Naive thymus-derived CD4-positive, alpha-beta T cell (primary cell): ENCODE measurements at regions not wholly inside any gene's neighbourhood (a gene's known extent, or its start where the extent isn't known, plus 50 kb on each side); places are given as distances from the start of the nearest gene placed in this dataset.

Experiments
- ATAC-seq: fragments of 150-1000 bp; cut with Tn5 transposase; 2 replicates; pipeline ENCODE4 v1.10.0; 2021; ENCODE audit warnings: mild to moderate bottlenecking, moderate library complexity
- CTCF ChIA-PET: fragments of 350-600 bp; sonication (Branson Sonifier 250); formaldehyde crosslinking; loops from one replicate; lab custom pipeline; 2021; ENCODE audit warnings: antibody characterized with exemption; lab: Charles Lee
- POLR2A ChIA-PET: fragments of 350-600 bp; sonication (Branson Sonifier 250); formaldehyde crosslinking; loops from one replicate; lab custom pipeline; 2021; ENCODE audit warnings: antibody characterized with exemption, inconsistent platforms; lab: Charles Lee
- DNase-seq, 9 donors: peaks; one replicate each; pipeline versions ENCODE4 v3.0.0 to v3.0.0-alpha.2; 2020 to 2022; ENCODE audit warnings: mixed read lengths in 1 of 9
- H3K27ac ChIP-seq: one replicate; pipeline ENCODE4 v1.7.0; 2013; ENCODE audit warnings: mild to moderate bottlenecking, low read depth, low read length, moderate library complexity
- H3K27me3 ChIP-seq, 2 donors: one replicate each; pipeline ENCODE4 v1.7.0; 2013; ENCODE audit warnings: low read length in 2 of 2, mild to moderate bottlenecking in 2 of 2, moderate library complexity in 2 of 2; ENCODE audit not compliant: control insufficient read depth in 2 of 2, insufficient read depth in 2 of 2
- H3K36me3 ChIP-seq, 3 experiments: 1 replicate in 2 of 3; 2 replicates in 1 of 3; pipeline ENCODE4 v1.7.0; 2013; ENCODE audit warnings: low read length in 3 of 3, mild to moderate bottlenecking in 3 of 3, moderate library complexity in 1 of 3; ENCODE audit not compliant: insufficient read depth in 3 of 3, control insufficient read depth in 2 of 3
- H3K4me1 ChIP-seq, 2 donors: one replicate each; pipeline ENCODE4 v1.7.0; 2013; ENCODE audit warnings: low read length in 2 of 2, mild to moderate bottlenecking in 2 of 2, moderate library complexity in 1 of 2; ENCODE audit not compliant: control insufficient read depth in 2 of 2, insufficient read depth in 2 of 2
- H3K4me3 ChIP-seq: 2 replicates; pipeline ENCODE4 v1.7.0; 2013; ENCODE audit warnings: mild to moderate bottlenecking, low read length
- H3K9me3 ChIP-seq, 3 experiments: 1 replicate in 2 of 3; 2 replicates in 1 of 3; pipeline ENCODE4 v1.7.0; 2013; ENCODE audit warnings: low read length in 3 of 3; ENCODE audit not compliant: control insufficient read depth in 2 of 3
- H3K27ac Mint-ChIP-seq, 9 donors: one replicate each; pipeline ENCODE4 v1.8.0; 2020 to 2022; ENCODE audit warnings: mixed read lengths in 9 of 9, mild to moderate bottlenecking in 8 of 9, moderate library complexity in 5 of 9, inconsistent platforms in 2 of 9
- H3K27me3 Mint-ChIP-seq, 5 donors: one replicate each; pipeline ENCODE4 v1.8.0; 2021 to 2022; ENCODE audit warnings: mixed read lengths in 5 of 5, mild to moderate bottlenecking in 1 of 5
- H3K36me3 Mint-ChIP-seq, 5 donors: one replicate each; pipeline ENCODE4 v1.8.0; 2020 to 2022; ENCODE audit warnings: mixed read lengths in 5 of 5, mild to moderate bottlenecking in 3 of 5, inconsistent platforms in 1 of 5
- H3K4me1 Mint-ChIP-seq, 7 donors: one replicate each; pipeline ENCODE4 v1.8.0; 2020 to 2022; ENCODE audit warnings: mixed read lengths in 7 of 7, mild to moderate bottlenecking in 3 of 7, inconsistent platforms in 1 of 7
- H3K4me3 Mint-ChIP-seq, 10 donors: one replicate each; pipeline ENCODE4 v1.8.0; 2020 to 2022; ENCODE audit warnings: mild to moderate bottlenecking in 10 of 10, mixed read lengths in 10 of 10, moderate library complexity in 6 of 10, inconsistent platforms in 2 of 10
- H3K9me3 Mint-ChIP-seq, 11 donors: one replicate each; pipeline ENCODE4 v1.8.0; 2020 to 2022; ENCODE audit warnings: mixed read lengths in 11 of 11, mild to moderate bottlenecking in 4 of 11, inconsistent platforms in 1 of 11, moderate library complexity in 1 of 11
- intact Hi-C, 2 donors: fragments of 100-400 bp; cut with micrococcal nuclease; formaldehyde crosslinking; loops; one replicate each; pipeline ENCODE4 v1.15.1; 2023

DNA sequence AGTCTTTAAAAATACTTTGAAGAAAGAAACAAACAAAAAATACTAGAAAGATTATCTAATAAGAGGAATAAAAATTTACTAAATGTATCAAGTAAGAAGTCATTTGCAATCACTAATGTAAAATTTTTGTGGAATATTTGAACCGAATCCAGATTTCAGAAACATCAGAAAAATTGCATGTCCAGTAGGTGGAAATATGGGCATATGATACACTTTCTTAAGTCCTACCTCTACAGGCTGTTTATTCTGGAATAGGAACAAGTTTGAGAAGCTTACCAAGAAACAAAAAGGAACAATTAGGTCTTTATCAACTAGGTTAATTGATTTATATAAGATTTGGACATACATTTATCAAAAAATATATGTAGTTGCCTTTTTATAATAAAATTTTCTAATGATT is 292.9 kb upstream of the ROBO1 start:
- intact Hi-C loops: no loop called here
- no peaks in the 10 kb centered on the region for H3K36me3 Mint-ChIP-seq
- Histone ChIP-seq H3K9me3 (no peaks in the 10 kb centered on the region), H3K36me3 (no peaks in the 10 kb centered on the region), H3K27ac (no peak overlapping the region), H3K27me3 (no peaks in the 10 kb centered on the region), H3K4me1 (no peaks in the 10 kb centered on the region), H3K4me3 (no peak overlapping the region)
- H3K4me3 Mint-ChIP-seq: no peak overlapping the region
- H3K27me3 Mint-ChIP-seq: no peaks in the 10 kb centered on the region
- POLR2A ChIA-PET: no interaction called here
- DNase-seq (no peak), ATAC-seq (no peak)
- no peak overlapping the region for H3K27ac Mint-ChIP-seq
- CTCF ChIA-PET: no interaction called here
- H3K9me3 Mint-ChIP-seq: peaks cover 0 to 36% (median 8%) of the 10 kb centered on the region in 11 donors
- no peaks in the 10 kb centered on the region for H3K4me1 Mint-ChIP-seq

DNA sequence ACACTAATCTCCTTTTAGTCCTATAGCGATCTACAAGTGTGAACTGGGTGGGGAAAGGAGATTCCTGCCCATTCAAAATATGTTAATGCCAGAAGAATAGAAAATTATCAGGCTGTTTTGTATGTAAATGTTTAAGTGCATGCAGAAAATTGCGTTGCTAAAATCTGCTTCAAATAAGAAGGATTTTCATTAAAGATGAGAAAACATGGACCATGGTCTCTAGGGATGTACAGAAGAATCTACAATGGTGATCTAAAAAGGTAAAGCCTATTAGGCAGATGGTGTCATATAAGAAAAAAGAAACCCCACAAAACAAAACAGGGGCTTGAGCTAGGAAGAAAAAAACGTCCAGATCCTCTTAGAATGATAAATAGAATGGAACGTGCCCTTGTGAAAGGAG is 287.5 kb upstream of the ROBO1 start:
- H3K4me3 ChIP-seq: no peak overlapping the region
- no peaks in the 10 kb centered on the region for H3K36me3 ChIP-seq
- no peaks in the 10 kb centered on the region for H3K9me3 ChIP-seq
- Mint-ChIP-seq H3K9me3 (peaks cover 0 to 28% (median 7%) of the 10 kb centered on the region in 11 donors), H3K27me3 (no peaks in the 10 kb centered on the region), H3K4me1 (peaks cover 0 to 1% (median 0%) of the 10 kb centered on the region in 7 donors), H3K36me3 (no peaks in the 10 kb centered on the region), H3K4me3 (no peak overlapping the region), H3K27ac (no peak overlapping the region)
- no peak overlapping the region for H3K27ac ChIP-seq
- POLR2A ChIA-PET: no interaction called here
- intact Hi-C loops: no loop called here
- DNase-seq (no peak), ATAC-seq (no peak)
- H3K4me1 ChIP-seq: no peaks in the 10 kb centered on the region
- CTCF ChIA-PET: no interaction called here
- no peaks in the 10 kb centered on the region for H3K27me3 ChIP-seq

DNA sequence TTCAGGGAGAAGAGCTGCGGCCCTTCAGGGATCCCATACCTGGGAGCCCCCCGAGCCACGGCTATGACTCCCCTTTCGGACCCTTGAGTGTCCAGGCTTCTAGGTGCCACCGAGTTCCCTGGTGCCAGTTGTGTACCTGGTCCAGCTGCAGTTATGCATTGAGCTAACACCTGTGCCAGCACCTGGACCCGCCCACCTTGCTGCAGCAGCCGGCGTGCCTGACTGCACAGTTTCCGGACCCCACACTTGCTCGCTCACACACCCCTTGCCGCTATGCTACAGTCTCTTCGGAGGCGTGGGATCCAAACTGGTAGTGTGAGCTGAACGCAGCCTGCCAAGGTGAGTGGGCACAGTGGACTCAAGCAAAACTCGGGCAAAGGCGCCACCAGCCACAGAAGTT is 284.5 kb upstream of the ROBO1 start:
- no peak overlapping the region for H3K4me3 ChIP-seq
- Mint-ChIP-seq H3K36me3 (no peaks in the 10 kb centered on the region), H3K4me1 (peaks cover 0 to 1% (median 0%) of the 10 kb centered on the region in 7 donors), H3K27ac (no peak overlapping the region), H3K9me3 (peaks cover 0 to 22% (median 6%) of the 10 kb centered on the region in 11 donors), H3K4me3 (no peak overlapping the region), H3K27me3 (no peaks in the 10 kb centered on the region)
- no peaks in the 10 kb centered on the region for H3K27me3 ChIP-seq
- ChIA-PET CTCF (no interaction called here), POLR2A (no interaction called here)
- H3K4me1 ChIP-seq: no peaks in the 10 kb centered on the region
- H3K36me3 ChIP-seq: no peaks in the 10 kb centered on the region
- no peak for ATAC-seq
- H3K27ac ChIP-seq: no peak overlapping the region
- DNase-seq: no peak
- intact Hi-C loops: no loop called here
- H3K9me3 ChIP-seq: no peaks in the 10 kb centered on the region

GRCh38 chr3:80051602-80051962 is 283.8 kb upstream of the ROBO1 start:
- CTCF ChIA-PET: no interaction called here
- Histone ChIP-seq H3K36me3 (no peaks in the 10 kb centered on the region), H3K4me3 (no peak overlapping the region), H3K9me3 (no peaks in the 10 kb centered on the region), H3K4me1 (no peaks in the 10 kb centered on the region), H3K27me3 (no peaks in the 10 kb centered on the region), H3K27ac (no peak overlapping the region)
- POLR2A ChIA-PET: no interaction called here
- Mint-ChIP-seq H3K27ac (no peak overlapping the region), H3K36me3 (no peaks in the 10 kb centered on the region), H3K4me3 (no peak overlapping the region), H3K9me3 (peaks cover 0 to 22% (median 6%) of the 10 kb centered on the region in 11 donors), H3K4me1 (peaks cover 0 to 1% (median 0%) of the 10 kb centered on the region in 7 donors), H3K27me3 (no peaks in the 10 kb centered on the region)
- intact Hi-C loops: no loop called here
- ATAC-seq (no peak), DNase-seq (no peak)

DNA sequence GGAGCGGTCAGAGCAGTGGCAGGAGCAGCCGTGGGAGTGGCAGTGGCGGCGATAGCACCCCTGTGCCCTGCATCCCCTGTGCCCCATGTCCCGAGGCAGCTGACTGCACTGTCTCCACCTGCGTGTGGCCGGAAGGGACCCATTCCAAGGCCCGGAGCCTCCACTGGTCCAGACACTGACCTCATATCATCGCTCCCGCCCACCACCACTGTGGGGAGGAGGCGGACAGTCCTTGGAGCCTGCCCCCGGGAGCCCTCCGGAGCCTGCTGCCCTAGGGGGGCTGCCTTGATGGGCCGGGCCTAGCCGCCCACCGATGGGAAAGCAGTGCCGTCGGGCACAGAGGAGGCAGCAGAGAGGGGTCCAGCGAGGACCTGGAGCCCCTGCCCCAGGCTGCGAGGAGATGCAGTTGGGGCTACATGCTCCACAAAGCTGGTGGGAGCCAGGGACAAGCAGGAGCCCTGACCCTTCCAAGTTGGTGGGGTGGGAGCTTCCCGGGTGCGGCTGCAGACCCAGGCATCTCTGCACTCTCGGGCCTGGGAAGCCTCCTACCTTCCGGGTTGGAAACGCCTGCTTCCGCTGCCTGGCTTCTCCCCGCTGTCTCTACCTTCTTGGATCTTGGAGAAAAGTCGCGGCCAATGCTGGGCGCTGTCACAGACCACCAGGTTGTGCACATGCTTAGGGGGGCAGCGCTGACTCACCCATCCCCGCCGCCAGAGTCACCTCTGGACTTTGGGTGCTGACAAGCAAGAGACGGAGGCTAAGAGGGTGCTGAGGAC is 283.2 kb upstream of the ROBO1 start:
- Histone ChIP-seq H3K4me3 (no peak overlapping the region), H3K27me3 (no peaks in the 10 kb centered on the region), H3K9me3 (no peaks in the 10 kb centered on the region), H3K27ac (no peak overlapping the region), H3K4me1 (no peaks in the 10 kb centered on the region), H3K36me3 (no peaks in the 10 kb centered on the region)
- DNase-seq (no peak), ATAC-seq (no peak)
- Mint-ChIP-seq H3K4me1 (peaks cover 0 to 1% (median 0%) of the 10 kb centered on the region in 7 donors), H3K9me3 (peaks cover 0 to 22% (median 7%) of the 10 kb centered on the region in 11 donors), H3K4me3 (no peak overlapping the region), H3K27me3 (no peaks in the 10 kb centered on the region), H3K27ac (no peak overlapping the region), H3K36me3 (no peaks in the 10 kb centered on the region)
- intact Hi-C loops: no loop called here
- ChIA-PET POLR2A (no interaction called here), CTCF (no interaction called here)

GRCh38 chr3:80043226-80043625 is 275.4 kb upstream of the ROBO1 start:
- H3K27ac Mint-ChIP-seq: no peak overlapping the region
- Histone ChIP-seq H3K4me1 (no peaks in the 10 kb centered on the region), H3K36me3 (no peaks in the 10 kb centered on the region), H3K27me3 (no peaks in the 10 kb centered on the region), H3K9me3 (no peaks in the 10 kb centered on the region), H3K27ac (no peak overlapping the region), H3K4me3 (no peak overlapping the region)
- ChIA-PET CTCF (no interaction called here), POLR2A (no interaction called here)
- no peaks in the 10 kb centered on the region for H3K4me1 Mint-ChIP-seq
- DNase-seq (no peak), ATAC-seq (no peak)
- no peak overlapping the region for H3K4me3 Mint-ChIP-seq
- no peaks in the 10 kb centered on the region for H3K27me3 Mint-ChIP-seq
- no peaks in the 10 kb centered on the region for H3K36me3 Mint-ChIP-seq
- intact Hi-C loops: no loop called here
- peaks cover 0 to 6% (median 0%) of the 10 kb centered on the region in 11 donors for H3K9me3 Mint-ChIP-seq

DNA sequence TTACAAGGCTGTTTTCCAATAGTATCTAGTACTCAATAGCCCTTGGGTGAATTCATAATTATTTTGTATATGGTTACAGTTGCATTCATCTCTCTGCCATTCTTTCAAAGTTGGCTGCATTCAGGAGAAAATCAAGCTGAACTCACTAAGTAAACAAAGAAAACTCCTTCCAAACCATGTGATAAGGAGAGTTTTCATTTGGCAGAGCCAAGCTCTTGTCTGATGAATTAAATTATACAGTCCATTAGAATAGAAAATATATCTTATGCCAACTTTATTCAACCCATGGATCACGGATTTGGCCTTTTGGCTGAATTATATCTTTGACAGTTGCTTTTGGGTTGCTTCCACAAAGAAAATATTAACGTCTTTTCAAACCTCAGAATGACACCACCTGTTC is 272.3 kb upstream of the ROBO1 start:
- no peak overlapping the region for H3K27ac ChIP-seq
- ChIA-PET CTCF (no interaction called here), POLR2A (no interaction called here)
- Mint-ChIP-seq H3K4me1 (no peaks in the 10 kb centered on the region), H3K4me3 (no peak overlapping the region), H3K9me3 (peaks cover 0 to 7% (median 3%) of the 10 kb centered on the region in 11 donors), H3K27ac (no peak overlapping the region), H3K27me3 (no peaks in the 10 kb centered on the region), H3K36me3 (no peaks in the 10 kb centered on the region)
- no peaks in the 10 kb centered on the region for H3K4me1 ChIP-seq
- DNase-seq: no peak
- H3K27me3 ChIP-seq: no peaks in the 10 kb centered on the region
- ATAC-seq: no peak
- no peaks in the 10 kb centered on the region for H3K9me3 ChIP-seq
- intact Hi-C loops: no loop called here
- no peak overlapping the region for H3K4me3 ChIP-seq
- no peaks in the 10 kb centered on the region for H3K36me3 ChIP-seq
